ENCODE measurements at regions not wholly inside any gene's neighbourhood (a gene's known extent, or its start where the extent isn't known, plus 50 kb on each side); places are given as distances from the start of the nearest gene placed in this dataset.
"Not testable (repeated sequence)": the region's sequence is repeated elsewhere in the genome, so short reads cannot be mapped to it uniquely, and the experiment has no call there.

DNA sequence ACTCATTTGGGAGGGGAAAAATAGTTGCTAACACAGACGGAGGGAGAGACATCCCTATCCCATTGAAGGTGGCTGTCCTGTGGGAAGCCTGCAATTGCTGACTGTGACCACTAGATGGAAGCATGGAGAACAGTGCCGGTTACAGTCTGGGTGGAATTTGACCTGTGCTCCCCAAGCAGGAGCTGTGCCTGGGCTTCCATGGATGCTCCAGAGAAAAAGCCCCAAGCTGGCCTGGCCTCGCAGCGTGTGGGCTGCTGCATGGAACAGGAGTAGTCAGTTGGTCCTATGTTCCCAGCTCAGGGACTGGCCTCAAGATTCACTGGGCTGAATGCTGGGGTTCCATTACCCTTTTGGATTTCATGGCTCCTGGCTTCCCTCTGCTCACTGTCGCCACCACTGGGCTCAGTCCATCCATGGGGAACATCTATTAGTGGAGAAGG is 116.3 kb upstream of the CHD6 start:
- DNase-seq (ENCODE audit: low read depth in 3 of 3, low spot score in 2 of 3): peak in 1 of 3 donors; percentile 18

DNA sequence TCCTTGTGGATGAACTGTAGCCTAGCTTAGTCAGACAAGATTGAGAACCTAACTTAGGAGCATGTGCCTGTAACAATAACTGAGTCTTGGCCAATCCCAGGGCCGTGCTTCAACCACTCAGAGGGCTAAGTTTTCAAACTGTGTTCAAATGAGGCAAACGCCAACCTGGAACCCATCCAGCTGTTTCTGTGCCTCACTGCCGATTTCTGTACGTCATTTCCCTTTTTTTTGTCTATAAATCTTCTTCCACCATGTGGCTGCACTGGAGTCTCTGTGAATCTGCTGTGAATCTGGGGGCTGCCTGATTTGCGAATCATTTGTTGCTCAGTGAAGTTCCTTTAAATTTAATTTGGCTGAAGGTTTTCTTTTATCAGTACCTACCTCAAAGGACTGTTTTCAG is 115.0 kb upstream of the CHD6 start:
- no peak for DNase-seq (ENCODE audit: low read depth in 3 of 3, low spot score in 2 of 3)

DNA sequence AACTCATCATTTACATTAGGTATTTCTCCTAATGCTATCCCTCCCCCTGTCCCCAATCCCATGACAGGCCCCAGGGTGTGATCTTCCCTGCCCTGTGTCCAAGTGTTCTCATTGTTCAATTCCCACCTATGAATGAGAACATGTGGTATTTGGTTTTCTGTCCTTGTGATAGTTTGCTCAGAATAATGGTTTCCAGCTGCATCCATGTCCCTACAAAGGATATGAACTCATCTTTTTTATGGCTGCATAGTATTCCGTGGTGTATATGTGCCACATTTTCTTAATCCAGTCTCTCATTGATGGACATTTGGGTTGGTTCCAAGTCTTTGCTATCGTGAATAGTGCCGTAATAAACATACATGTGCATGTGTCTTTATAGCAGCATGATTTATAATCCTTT is 113.0 kb upstream of the CHD6 start:
- DNase-seq (ENCODE audit: low read depth in 3 of 3, low spot score in 2 of 3): not testable (repeated sequence)

DNA sequence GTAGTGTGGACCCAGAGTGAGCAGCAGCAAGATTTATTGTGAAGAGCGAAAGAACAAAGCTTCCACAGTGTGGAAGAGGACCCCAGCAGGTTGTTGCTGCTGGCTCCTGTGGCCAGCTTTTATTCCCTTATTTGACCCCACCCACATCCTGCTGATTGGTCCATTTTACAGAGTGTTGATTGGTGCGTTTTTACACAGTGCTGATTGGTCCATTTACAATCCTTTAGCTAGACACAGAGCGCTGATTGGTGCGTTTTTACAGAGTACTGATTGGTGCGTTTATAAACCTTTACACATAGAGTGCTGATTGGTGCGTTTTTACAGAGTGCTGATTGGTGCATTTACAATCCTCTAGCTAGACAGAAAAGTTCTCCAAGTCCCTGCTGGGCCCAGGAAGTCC is 109.5 kb upstream of the CHD6 start:
- not testable (repeated sequence) for DNase-seq (ENCODE audit: low read depth in 3 of 3, low spot score in 2 of 3)

DNA sequence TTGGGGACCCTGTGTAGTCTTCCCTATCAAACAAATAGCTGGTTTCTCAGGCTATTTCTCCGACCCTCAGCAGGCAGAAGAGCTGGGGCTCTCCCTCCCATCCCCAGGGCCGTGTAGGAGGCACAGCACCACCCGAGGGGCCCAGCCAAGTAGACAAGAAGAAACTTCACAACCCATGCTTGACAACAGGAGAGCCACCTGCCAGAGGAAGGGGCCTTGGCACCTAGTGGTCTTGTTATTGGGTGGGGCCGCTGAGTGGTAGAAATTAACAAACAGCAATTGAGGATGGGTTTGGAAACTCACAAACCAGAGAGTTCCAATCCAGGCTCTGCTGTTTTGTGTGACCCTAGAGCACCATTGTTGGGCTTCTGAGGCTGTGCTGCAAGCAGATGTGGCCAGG is 108.5 kb upstream of the CHD6 start:
- DNase-seq (ENCODE audit: low read depth in 3 of 3, low spot score in 2 of 3): no peak

DNA sequence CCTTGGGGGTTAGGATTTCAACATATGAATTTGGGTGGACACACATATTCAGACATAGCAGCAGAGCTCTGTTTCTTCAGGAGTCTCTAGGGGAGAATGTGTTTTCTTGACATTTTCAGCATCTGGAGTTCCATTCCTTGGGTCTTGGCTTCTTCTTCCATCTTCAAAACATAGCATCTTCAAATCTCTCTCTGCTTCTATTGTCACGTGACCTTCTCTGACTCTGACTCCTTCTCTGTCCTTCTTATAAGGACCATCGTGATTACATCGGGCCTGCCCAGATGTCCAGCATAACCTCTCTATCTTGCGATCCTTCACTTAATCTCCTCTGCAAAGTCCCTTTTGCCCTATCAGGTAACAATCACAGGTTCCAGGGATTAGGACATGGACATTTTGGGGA is 101.0 kb upstream of the CHD6 start:
- DNase-seq (ENCODE audit: low read depth in 3 of 3, low spot score in 2 of 3): no peak

DNA sequence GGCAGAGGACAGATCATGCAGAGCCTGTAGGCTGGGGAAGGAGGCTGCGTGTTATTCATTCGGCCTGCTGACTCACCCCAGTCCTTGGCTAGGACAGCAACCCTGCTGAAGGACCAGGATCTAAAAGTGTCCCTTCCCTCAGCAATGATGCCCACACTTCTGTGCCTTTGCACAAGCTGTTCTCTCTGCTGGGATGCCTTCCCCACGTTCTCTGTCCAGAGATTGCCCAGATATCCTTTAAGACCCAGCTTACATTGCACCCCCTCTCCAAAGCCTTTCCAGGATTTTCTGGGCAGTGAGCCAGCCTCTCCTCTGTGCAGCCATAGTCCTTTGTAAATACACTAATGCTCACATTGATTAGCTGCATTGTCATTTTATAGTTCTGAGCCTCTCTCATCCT is 99.3 kb upstream of the CHD6 start:
- no peak for DNase-seq (ENCODE audit: low read depth in 3 of 3, low spot score in 2 of 3)

DNA sequence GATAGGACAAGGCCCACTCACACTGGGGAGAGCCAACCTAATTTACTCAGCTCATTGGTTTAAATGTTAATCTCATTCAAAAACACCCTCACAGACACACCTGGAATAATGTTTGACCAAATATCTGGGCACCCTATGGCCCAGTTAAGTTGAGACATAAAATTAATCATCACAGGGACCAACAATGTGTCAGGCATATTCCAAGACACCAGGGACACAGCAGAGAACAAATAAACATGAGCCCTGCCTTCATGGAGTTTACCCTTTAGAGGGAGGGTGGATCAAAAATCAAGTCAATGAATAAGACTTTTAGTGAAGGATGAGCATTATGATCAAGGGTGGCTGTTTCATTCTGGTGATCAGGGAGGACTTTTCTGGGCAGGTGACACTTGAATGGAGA is 98.7 kb upstream of the CHD6 start:
- DNase-seq (ENCODE audit: low read depth in 3 of 3, low spot score in 2 of 3): no peak

DNA sequence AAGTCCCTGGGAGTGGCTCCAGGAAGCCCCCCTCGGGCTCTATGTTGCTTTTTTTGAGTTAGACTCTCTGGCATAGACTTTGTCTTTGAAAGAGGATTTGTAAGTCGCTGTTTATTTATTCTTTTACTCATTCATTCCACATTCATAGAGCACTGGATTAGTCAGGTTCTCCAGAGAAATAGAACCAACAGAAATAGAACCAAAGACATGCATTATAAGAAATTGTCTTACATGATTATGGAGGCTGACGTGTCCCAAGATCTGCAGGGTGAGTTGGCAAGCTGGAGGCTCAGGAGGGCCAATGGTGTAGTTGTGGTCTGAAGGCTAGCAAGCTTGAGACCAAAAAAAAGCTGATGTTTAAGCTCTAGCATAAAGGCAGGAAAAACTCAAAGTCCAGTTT is 98.3 kb upstream of the CHD6 start:
- DNase-seq (ENCODE audit: low read depth in 3 of 3, low spot score in 2 of 3): no peak

DNA sequence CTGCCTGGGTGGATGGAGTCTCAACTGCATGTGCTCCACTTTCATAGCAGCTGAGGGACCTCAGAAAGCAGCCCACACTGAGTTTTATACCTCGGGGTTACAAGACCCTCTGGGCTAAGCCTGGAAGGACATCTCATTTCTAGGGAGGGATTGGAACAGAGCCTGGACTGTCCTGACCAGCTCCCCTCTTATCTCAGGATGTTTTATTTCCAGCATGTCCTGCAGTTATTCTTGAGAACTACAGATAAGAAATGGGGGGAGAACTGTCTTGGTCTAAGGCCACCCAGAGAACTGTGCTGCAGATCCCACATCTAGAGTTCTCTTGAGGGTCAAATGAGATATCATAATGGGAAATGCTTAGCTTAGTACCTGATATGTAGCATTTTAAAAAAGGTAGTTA is 97.3 kb upstream of the CHD6 start:
- DNase-seq (ENCODE audit: low read depth in 3 of 3, low spot score in 2 of 3): no peak

DNA sequence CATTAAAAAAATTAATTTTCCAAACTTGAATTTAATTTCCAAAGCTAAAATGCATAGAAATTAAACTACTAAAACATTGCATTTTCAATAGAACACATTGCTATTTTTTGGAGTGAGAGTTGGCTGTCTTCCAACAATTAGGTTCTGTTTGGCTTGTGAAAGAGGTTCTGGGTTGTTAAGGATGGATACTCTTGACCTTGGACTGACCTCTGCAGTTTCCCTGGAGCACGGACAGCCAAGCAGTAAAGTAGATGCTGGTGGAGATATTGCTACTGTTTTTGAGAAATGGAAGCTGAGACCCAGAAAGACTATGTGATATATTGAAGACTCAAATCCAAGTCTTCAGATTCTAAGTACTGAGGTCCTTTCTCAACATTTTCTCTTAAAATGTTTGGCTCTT is 95.9 kb upstream of the CHD6 start:
- DNase-seq (ENCODE audit: low read depth in 3 of 3, low spot score in 2 of 3): no peak

DNA sequence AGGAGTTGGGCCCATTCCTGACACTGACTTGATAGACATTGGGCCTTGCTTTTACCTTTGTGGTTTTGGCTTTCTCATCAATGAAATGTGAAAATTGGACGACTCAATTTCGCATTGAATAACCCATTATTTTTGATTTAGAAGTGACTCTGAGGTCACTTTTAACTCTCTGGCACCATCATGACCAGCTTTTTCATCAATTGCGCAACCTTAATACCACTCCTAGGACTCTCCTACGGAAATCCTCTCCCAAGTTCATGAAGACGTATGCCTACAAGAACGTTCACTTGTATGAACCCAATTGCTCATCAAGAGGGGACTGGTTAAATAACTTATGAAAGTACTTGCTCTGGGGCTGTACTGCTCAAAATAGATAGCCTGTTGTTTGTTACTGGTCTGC is 86.7 kb upstream of the CHD6 start:
- DNase-seq (ENCODE audit: low read depth in 3 of 3, low spot score in 2 of 3): no peak

DNA sequence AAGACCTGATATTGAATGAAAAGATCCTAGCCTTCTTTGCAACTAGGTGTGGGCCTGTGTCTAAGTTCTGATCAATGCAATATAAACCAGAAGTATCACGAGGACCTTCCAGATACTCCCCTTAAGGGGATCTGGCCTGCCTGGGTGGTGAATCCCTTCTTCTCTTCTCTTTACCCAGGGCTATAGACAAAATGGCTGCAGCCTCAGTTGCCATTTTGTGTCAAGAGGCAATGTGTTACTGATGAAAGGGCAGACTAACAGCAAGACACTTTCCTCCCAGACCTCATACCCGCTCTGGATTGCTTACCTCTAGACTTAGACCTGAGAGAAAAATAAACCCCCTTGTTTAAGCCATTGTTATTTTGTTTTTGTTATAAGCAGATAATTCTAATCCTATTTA is 84.5 kb upstream of the CHD6 start:
- DNase-seq (ENCODE audit: low read depth in 3 of 3, low spot score in 2 of 3): no peak

DNA sequence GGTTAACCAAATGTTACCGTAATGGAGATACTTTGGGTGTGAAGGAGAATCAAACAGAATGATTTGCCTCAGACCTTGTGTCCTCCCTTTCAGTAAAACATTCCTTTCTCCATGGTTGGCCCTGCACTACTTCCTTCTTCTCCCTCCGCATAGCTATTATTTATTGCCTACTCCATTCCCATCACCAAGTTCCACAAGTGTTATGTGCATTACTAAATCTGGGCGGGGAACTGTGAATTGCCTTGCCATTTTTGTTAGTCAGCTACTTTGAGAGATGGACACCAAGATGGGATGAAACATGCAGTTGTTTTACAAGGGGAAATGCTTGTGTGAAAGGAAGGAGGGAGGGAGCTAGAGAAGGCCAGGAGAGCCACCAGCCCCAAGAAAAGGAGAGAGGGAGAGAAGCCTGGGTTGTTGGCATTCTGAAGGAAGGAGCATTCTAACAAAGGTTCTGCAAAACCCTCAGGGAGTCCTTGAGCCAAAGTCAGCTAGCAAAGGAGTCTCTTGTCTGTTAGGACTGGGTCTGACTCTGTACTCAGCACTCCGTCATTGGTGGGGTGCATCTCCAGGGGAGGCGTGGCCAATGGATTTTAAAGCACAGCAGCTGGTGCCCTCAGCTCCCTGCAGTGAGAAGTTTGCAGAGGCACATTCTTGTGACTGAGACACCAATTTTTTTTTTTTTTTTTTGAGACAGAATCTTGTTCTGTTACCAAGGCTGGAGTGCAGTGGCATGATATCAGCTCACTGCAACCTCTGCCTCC is 83.6 kb upstream of the CHD6 start:
- DNase-seq (ENCODE audit: low read depth in 3 of 3, low spot score in 2 of 3): no peak

DNA sequence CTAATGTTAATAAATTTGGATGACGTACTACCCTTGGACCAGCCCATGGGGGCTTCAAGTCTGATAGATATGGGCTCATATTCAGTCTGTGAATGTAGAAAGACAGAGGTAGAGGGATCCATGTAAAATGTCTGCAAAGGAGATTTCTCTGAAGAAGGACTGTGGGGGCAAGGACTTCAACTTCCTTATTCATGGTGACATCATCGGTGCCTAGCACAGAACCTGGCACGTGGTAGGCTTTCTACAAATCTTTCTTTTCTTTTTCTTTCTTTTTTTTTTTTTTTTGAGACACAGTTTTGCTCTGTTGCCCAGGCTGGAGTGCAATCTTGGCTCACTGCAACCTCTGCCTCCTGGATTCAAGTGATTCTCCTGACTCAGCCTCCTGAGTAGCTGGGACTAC is 81.5 kb upstream of the CHD6 start:
- not testable (repeated sequence) for DNase-seq (ENCODE audit: low read depth in 3 of 3, low spot score in 2 of 3)

DNA sequence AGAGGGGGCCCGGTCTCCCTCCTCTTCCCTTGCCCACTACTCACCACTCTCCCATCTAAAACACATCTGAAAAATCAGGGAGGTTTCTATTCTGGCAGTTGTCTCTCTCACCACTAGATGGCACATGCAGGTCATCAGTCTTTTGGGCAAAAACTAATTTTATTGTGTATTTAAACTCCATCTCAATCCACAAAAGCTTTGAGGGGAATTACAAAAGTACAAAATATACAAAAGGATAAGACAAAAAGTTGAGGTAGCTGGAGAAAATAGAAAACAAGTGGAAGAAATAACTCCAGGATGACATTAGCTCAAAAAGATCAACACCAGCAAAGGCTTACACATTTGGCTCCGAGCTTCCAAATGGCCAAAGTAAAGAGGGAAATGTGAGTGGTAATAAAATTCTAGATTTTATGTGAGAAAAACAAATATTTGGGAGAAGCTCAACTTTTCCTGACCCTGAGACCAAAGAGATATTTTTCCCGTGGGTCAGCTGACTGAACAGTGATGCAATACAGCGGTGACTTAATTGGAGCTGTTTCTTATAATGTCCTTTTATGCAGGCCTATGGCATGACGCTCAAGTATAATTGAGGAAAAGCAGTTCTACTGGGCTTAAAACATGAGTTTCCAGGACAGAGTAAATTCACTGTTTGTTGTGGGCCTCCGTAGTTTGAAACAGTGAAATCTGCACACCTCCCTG is 79.8 kb upstream of the CHD6 start:
- no peak for DNase-seq (ENCODE audit: low read depth in 3 of 3, low spot score in 2 of 3)

DNA sequence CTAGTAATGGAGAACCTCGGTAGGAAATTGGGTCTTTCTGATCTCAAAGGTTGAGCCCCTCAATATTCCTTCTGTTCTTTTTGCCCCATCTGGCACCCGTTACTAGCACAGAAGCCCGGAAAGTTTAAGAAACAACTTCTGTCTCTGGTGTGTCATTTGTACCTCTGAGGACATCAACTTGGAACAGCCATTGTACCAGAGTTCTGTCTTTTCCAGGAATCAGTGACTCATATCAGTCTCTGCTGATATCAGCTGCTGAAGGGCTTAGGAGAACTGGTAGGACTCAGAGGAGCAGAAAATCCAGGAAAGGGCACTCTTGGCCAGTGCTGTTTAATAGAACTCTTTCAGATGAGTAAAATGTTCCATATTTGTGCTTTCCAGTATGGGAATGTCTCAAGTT is 78.3 kb upstream of the CHD6 start:
- DNase-seq (ENCODE audit: low read depth in 3 of 3, low spot score in 2 of 3): no peak

DNA sequence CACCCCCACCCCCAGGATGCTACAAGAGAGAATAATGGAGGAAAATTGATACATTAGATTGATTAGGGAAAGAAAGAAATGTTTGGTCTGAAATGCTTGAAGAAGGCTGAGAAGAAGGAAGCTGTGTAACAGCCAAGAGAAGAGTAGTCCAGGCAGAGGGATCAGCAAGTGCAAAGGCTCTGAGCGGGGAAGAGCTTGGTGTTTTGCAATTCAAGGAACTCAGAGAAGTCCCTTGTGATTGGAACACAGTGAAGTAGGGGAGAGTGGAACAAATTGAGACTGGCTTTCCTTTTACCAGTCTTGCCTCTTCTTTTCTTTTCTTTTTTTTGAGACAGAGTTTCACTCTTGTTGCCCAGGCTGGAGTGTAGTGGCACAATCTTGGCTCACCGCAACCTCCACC is 76.6 kb upstream of the CHD6 start:
- DNase-seq (ENCODE audit: low read depth in 3 of 3, low spot score in 2 of 3): no peak

DNA sequence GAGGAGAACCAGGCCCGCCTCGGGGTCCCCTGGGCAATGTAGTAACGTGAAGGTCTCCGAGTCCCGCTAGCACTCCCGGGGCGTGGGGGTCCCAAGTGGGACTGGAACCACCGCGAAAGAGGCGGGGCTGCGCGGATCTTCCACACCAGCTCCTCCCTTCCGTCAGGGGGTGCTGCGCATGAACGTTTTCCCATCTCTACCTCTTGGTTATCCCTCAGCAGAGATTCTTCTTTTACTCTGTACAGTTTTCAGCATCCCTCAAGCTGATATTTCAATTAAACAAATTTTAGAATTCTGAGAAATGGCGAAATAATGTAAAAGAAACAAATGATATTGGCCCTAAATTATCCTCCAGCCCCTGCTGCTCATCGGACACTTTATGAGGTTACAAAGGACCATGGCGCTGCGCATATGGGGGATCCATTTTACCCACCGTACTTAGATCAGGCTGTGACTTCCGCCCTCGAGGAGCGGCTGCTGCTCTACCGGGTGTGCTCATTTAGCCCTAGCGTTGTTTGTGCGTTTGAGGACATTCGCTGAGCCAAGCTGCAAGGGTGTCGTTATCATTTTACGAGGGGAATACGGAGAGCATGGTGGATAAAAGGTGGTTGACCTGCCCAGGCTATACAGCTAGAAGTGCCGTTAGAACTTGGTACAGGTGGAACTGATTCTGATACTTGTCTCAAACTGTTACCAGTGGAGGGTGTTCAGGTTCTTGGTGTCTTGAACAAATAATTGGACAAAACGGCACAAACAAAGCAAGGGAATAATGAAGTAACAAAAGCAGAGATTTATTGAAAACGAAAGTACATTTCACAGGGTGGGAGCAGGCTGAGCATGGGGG is 75.2 kb upstream of the CHD6 start:
- peak; percentile 83 to 84 (median 84) for DNase-seq (ENCODE audit: low read depth in 3 of 3, low spot score in 2 of 3)

DNA sequence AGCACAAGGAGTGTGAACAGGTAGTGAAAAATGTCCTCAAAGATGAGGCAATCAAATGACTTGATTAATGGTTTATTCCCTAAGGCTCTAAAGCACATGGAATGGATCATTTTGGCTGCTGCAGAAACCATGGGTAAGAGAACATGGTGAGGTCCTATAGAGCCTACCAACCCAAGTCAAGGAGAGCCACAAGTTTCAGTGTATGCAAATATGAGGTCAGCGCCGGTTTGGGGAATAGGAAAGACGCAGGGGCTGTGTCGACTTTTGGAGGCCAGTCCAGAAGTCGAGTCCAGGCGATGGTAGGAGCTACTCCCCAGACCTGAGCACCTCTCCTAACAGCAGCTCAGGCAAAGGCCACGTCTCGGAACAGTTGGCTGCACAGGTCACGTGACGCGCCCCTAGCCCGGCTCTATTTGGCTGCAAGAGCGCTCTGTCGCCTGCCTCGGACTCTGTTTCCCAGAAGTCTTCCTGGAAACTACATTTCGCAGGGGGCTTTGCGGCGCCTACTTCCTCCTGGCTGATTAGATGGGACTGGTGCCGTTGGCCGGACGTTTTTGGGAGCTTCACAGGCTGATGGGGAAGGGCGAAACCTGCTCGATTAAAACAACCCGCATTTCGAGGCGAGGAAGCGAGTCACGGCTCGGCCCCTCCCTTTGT is 74.4 kb upstream of the CHD6 start:
- peak; percentile 61 to 80 (median 73) for DNase-seq (ENCODE audit: low read depth in 3 of 3, low spot score in 2 of 3)

DNA sequence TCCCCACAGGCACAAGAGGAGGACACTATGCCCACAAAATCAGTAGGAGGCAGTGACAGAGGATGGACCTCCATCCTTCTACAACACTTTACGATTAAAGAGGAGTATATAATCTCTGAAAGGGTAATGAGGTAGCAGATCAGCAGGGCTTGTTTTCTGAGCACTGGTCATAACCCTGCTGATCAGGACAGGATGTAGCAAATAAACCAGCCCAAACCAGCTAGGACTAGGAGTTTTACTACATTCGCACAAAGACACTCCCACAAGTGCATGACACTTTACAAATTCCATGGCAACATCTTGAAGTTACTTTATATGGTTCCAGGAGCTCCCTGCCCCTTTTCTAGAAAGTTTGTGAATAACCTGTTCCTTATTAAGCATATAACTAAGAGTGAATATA is 73.3 kb upstream of the CHD6 start:
- no peak for DNase-seq (ENCODE audit: low read depth in 3 of 3, low spot score in 2 of 3)
